ENCODE measurements at regions not wholly inside any gene's neighbourhood (a gene's known extent, or its start where the extent isn't known, plus 50 kb on each side); places are given as distances from the start of the nearest gene placed in this dataset.
"Not testable (repeated sequence)": the region's sequence is repeated elsewhere in the genome, so short reads cannot be mapped to it uniquely, and the experiment has no call there.

DNA sequence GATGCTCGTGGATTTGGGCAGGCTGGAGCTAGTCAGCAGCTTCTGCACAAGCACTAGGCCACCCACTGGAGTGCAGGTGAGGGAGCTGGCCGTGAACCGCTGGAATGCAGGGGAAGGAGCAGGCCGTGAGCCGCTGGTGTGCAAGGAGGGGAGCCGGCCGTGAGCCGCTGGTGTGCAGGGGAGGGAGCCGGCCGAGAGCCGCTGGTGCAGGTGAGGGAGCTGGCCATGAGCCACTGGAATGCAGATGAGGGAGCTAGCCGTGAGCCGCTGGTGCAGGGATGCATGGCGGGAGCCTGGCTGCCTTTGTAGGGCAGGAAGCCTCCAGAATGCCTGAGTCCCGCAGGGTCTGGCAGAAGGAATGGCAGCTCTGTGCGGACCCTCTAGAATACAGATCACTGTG is 4220.0 kb upstream of the OR11H1 start (continued):
- TF ChIP-seq, protein P1, sequence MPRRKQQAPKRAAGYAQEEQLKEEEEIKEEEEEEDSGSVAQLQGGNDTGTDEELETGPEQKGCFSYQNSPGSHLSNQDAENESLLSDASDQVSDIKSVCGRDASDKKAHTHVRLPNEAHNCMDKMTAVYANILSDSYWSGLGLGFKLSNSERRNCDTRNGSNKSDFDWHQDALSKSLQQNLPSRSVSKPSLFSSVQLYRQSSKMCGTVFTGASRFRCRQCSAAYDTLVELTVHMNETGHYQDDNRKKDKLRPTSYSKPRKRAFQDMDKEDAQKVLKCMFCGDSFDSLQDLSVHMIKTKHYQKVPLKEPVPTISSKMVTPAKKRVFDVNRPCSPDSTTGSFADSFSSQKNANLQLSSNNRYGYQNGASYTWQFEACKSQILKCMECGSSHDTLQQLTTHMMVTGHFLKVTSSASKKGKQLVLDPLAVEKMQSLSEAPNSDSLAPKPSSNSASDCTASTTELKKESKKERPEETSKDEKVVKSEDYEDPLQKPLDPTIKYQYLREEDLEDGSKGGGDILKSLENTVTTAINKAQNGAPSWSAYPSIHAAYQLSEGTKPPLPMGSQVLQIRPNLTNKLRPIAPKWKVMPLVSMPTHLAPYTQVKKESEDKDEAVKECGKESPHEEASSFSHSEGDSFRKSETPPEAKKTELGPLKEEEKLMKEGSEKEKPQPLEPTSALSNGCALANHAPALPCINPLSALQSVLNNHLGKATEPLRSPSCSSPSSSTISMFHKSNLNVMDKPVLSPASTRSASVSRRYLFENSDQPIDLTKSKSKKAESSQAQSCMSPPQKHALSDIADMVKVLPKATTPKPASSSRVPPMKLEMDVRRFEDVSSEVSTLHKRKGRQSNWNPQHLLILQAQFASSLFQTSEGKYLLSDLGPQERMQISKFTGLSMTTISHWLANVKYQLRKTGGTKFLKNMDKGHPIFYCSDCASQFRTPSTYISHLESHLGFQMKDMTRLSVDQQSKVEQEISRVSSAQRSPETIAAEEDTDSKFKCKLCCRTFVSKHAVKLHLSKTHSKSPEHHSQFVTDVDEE (CRISPR knock-in tag; IDR thresholded peaks at IDR 0.05) = no peak
- no peak for TF ChIP-seq SNAI2 (CRISPR knock-in tag; IDR thresholded peaks at IDR 0.05)
- TF ChIP-seq TCF4 (CRISPR knock-in tag; IDR thresholded peaks at IDR 0.05; ENCODE audit: borderline replicate concordance) = no peak
- TF ChIP-seq, protein P2, sequence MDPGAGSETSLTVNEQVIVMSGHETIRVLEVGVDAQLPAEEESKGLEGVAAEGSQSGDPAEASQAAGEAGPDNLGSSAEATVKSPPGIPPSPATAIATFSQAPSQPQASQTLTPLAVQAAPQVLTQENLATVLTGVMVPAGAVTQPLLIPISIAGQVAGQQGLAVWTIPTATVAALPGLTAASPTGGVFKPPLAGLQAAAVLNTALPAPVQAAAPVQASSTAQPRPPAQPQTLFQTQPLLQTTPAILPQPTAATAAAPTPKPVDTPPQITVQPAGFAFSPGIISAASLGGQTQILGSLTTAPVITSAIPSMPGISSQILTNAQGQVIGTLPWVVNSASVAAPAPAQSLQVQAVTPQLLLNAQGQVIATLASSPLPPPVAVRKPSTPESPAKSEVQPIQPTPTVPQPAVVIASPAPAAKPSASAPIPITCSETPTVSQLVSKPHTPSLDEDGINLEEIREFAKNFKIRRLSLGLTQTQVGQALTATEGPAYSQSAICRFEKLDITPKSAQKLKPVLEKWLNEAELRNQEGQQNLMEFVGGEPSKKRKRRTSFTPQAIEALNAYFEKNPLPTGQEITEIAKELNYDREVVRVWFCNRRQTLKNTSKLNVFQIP (CRISPR knock-in tag; IDR thresholded peaks at IDR 0.05; ENCODE audit: borderline replicate concordance, low read depth) = no peak
- TF ChIP-seq ESRRG (CRISPR knock-in tag; IDR thresholded peaks at IDR 0.05) = no peak
- TF ChIP-seq BACH2 (CRISPR knock-in tag; IDR thresholded peaks at IDR 0.05; ENCODE audit: borderline replicate concordance) = no peak
- TF ChIP-seq ZFP3 (CRISPR knock-in tag; IDR thresholded peaks at IDR 0.05) = no peak

DNA sequence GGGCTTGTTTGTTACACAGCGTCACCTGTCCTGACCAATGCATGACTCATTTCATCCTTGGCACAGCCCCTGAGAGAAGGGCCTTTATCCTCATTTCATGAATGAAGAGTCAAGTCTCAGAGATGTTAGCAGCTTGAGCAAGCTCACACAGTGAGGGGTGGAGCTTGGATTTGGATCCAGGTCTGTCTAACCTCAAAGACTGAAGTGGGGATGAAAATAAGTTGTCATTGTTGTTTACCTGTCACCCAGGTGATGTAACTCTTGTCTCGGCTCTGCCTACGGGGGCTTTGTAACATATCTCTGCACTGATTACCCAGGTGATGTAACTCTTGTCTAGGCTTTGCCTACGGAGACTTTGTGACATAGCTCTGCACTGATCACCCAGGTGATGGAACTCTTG is 4218.2 kb upstream of the OR11H1 start:
- ATAC-seq = not testable (repeated sequence)

- ATAC-seq = not testable (repeated sequence)
Measured at GRCh38 chr22:11310647-11311046, 4217.3 kb upstream of the OR11H1 start.

GRCh38 chr22:11312640-11313039 is 4215.4 kb upstream of the OR11H1 start:
- not testable (repeated sequence) for ATAC-seq

DNA sequence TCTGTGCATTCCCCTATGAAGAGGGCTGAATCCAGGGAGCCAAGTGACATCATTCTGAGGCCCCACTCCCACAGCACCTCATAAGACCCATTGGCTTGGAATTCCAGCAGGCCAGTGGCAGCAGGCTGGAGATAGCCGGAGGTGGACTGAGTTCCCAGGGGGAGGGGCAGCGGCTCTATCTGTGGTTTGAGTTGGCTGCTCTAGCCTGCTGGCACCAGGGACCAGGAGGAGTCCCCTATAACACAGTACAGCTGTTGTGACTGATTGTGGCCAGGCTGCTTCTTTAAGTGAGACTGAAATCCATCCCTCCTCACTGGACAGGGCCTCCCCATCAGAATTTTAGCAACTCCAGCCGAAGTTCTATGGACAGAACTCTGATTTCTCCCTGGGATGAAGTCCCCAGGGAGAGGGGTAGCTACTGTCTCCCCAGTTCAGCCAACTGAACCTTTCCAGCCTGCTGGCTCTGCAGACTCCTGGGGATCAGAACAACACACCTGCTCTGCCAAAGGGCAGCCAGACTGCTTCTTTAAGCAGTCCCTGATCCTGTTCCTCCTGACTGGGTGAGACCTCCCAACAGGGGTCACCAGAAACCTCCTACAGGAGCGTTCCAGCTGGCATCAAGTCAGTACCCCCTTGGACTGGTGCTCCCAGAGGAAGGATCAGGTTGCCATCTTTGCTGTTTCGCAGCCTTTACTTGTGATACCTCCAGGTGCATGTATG is 4214.8 kb upstream of the OR11H1 start:
- ATAC-seq = not testable (repeated sequence)

- not testable (repeated sequence) for ATAC-seq
Measured at GRCh38 chr22:11318633-11319032, 4209.4 kb upstream of the OR11H1 start.

DNA sequence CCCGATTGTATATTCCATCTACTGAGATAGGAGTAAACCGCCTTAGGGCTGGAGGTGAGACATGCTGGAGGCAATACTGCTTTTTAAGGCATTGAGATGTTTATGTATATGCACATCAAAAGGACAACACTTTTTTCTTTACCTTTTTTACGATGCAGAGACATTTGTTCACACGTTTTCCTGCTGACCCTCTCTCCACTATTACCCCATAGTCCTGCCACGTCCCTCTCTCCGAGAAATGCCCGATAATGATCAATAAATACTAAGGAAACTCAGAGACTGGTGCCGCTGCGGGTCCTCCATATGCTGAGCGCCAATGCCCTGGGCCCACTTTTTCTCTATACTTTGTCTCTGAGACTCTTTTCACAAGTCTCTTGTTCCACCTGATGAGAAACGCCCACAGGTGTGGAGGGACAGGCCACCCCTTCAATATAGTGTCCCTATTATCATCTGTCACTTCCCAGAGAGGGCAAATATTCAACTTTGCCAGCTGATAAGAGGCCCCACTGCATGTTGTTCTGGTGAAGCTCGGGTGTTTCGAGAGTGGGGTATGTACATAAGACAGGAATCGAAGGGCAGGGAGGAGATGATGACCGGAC is 4203.5 kb upstream of the OR11H1 start:
- ATAC-seq = not testable (repeated sequence)

- ATAC-seq = no peak
- TF ChIP-seq, protein P3, sequence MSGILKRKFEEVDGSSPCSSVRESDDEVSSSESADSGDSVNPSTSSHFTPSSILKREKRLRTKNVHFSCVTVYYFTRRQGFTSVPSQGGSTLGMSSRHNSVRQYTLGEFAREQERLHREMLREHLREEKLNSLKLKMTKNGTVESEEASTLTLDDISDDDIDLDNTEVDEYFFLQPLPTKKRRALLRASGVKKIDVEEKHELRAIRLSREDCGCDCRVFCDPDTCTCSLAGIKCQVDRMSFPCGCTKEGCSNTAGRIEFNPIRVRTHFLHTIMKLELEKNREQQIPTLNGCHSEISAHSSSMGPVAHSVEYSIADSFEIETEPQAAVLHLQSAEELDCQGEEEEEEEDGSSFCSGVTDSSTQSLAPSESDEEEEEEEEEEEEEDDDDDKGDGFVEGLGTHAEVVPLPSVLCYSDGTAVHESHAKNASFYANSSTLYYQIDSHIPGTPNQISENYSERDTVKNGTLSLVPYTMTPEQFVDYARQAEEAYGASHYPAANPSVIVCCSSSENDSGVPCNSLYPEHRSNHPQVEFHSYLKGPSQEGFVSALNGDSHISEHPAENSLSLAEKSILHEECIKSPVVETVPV (CRISPR knock-in tag; IDR thresholded peaks at IDR 0.05) = no peak
- TF ChIP-seq TCF4 (CRISPR knock-in tag; IDR thresholded peaks at IDR 0.05; ENCODE audit: borderline replicate concordance) (no peak), BACH2 (CRISPR knock-in tag; IDR thresholded peaks at IDR 0.05; ENCODE audit: borderline replicate concordance) (no peak)
Measured at GRCh38 chr22:11325767-11326166, 4202.2 kb upstream of the OR11H1 start.

DNA sequence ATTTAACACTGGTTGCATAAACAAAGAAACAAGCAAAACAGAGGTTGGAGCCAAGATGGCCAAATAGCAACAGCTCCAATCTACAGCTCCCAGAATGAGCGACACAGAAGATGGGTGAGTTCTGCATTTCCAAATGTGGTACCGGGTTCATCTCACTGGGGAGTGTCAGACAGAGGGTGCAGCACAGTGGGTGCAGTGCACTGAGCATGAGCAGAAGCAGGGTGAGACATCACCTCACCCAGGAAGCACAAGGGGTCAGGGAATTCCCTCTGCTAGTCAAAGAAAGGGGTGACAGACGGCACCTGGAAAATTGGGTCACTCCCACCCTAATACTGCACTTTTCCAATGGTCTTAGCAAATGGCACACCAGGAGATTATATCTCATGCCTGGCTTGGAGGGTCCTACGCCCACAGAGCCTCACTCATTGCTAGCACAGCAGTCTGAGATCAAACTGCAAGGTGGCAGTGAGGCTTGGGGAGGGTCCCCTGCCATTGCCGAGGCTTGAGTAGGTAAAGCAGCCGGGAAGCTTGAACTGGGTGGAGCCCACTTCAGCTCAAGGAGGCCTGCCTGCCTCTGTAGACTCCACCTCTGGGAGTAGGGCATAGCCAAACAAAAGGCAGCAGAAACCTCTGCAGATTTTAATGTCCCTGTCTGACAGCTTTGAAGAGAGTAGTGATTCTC is 4186.5 kb upstream of the OR11H1 start:
- not testable (repeated sequence) for ATAC-seq

DNA sequence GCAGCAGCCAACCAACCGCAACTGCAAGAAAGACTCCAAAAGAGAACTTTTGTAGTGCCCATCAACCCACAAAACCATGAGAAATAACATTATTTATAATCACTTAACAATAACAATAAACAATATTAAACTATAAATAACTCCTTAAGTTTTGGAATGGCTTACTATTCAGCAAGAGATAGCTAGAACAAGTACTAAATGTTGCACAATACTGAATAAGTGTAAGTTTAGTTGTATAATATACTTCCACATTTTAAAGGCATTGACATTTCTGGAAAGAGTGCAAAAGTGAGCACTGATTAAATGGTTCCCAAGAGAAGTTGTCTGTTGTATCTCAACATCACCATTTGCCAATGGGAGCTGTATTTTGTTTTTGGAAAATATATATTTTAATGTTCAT is 4176.8 kb upstream of the OR11H1 start:
- not testable (repeated sequence) for ATAC-seq

GRCh38 chr22:11352287-11352686 is 4175.7 kb upstream of the OR11H1 start:
- ATAC-seq = not testable (repeated sequence)

All from SK-N-SH treated with all-trans-retinoic acid at 6 μM for 48 hours (cell line).